GM12874 (cell line): ENCODE measurements at regions not wholly inside any gene's neighbourhood (a gene's known extent, or its start where the extent isn't known, plus 50 kb on each side); places are given as distances from the start of the nearest gene placed in this dataset.

Experiments
- TF ChIP-seq, protein P1 (sequence below): IDR thresholded peaks from 2 replicates; pipeline ENCODE4 v1.5.1; 2011; ENCODE audit warnings: low read depth, mild to moderate bottlenecking, control low read depth, low read length, moderate library complexity; ENCODE audit not compliant: insufficient read depth

DNA sequence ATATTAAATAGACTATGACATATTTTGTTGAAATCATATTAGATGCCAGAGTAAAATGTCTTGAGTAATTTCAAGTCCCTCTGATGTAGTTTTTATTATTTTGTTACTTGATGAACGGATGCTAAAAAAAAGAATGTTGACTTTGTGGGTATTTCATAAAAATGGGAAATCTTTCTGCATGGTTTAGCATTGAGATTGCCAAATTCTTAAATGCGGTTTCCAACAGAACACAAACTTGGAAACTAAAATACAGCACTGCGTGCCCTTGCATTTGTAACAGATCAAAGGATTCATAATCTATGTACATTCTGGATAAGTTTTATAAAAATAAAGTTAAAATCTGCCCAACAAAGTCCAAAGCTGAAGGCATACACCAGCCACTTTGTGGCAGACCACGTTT lies 425.5 kb upstream of the DAB2 start:
- TF ChIP-seq, protein P1, sequence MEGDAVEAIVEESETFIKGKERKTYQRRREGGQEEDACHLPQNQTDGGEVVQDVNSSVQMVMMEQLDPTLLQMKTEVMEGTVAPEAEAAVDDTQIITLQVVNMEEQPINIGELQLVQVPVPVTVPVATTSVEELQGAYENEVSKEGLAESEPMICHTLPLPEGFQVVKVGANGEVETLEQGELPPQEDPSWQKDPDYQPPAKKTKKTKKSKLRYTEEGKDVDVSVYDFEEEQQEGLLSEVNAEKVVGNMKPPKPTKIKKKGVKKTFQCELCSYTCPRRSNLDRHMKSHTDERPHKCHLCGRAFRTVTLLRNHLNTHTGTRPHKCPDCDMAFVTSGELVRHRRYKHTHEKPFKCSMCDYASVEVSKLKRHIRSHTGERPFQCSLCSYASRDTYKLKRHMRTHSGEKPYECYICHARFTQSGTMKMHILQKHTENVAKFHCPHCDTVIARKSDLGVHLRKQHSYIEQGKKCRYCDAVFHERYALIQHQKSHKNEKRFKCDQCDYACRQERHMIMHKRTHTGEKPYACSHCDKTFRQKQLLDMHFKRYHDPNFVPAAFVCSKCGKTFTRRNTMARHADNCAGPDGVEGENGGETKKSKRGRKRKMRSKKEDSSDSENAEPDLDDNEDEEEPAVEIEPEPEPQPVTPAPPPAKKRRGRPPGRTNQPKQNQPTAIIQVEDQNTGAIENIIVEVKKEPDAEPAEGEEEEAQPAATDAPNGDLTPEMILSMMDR = no peak

DNA sequence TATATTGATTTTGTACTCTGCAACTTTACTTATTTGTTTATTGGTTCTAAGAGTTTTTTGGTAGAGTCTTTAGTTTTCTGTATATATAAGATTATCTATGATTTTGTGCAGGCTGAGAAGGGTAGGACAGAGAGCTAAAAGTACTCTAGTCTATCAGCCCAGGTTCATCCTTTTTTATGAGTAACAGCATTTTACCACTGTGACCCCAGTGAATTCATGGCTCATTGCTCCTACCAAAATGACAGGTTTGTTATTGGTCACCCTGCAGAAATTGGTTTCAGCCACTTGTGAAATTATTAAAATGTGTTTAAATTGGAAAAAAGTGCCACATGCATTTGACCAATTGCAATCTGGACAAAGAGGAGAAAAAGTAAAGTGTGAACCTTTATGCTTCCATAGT lies 421.4 kb upstream of the DAB2 start:
- TF ChIP-seq, protein P1 = no peak

DNA sequence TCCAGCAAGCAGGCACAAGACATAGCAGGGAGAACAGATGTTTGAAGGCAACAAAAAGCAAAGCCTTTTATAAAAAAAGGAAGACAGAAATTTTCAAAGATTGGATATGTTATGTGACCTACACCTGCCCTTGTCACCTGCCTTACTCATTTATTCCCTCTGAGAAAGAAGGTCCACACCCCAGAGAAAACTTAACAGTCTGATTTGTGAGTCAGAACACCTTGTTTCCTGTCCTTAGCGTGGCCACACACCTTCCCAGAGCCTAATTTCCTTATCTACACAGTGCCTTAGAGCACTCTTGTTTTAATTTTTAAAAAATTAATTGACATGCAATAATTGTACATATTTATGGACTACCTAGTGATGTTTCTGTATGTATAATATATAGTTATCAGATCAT lies 419.0 kb upstream of the DAB2 start:
- TF ChIP-seq, protein P1 = no peak

DNA sequence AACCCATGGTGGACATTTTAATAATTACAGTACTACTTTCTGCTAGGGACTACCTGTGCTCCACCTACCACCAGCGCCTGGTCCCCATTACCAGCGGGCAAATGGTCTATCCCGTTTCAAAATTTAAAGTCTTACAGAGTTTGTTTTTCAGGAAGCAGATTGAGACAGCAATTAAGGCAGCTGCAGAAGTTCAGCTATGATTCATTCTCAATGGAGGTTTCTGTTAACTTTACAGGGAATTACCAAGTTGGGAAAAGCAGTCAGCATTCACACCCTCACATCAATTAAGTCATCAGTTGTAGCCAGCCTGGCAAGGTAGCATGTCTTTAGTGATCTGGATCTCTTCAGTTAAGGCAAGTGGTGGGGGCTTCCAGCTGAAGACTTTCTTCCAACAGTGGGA lies 410.6 kb upstream of the DAB2 start:
- TF ChIP-seq, protein P1 = no peak

DNA sequence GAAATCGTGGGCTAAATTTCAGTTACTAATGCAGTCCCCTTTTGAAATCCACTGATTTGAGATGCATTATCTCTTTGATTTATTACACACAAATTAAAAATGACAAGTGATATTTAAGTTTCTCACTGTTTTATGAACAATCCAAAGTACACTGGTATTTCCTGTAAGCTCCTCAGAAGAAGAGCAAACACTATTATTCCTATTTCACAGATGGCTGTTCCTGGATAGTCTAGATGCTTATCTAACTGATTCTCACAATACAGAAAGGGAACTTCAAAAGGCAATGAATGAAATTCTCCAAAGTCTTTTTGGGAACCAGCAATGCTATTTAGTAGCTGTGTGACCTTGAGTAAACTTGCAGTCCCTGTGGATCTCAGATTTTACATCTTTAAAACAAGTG lies 404.7 kb upstream of the DAB2 start:
- TF ChIP-seq, protein P1 = no peak

DNA sequence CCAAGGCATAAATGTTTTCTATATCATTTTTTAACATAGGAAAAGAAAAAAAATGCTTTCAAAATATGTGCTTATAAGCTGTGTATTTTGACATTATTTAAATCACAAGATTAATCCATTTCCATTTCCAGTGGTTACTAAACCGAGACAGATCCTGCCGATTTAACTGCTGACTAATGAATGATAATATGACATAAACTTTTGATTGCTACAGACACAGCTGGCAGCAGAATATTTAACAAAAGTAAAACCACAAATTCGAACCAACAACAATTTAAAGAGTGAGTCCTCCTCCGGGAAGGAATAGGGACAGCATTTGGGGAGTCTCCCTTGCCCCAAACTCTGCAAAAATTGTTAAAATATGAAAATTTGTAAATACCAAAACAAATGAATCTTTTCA lies 401.3 kb upstream of the DAB2 start:
- TF ChIP-seq, protein P1 = no peak

DNA sequence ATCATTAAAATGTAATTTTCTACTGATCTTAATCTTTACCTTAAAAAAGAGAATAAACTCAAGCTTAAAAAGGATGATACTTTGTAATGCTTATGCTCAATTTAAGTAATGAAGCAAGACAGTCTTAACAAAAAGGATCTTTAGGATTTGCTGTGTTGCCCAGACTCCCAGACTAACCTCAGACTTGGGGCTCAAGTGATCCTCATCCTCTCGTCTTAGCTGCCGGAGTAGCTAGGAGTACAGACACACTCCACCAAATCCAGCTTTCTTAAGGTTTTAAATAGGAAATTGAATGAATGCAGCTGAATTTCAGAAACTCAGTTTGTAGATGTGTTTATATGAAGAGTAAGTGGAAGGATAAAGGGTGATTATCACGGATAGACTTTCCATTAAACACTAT lies 400.5 kb upstream of the DAB2 start:
- TF ChIP-seq, protein P1 = no peak

DNA sequence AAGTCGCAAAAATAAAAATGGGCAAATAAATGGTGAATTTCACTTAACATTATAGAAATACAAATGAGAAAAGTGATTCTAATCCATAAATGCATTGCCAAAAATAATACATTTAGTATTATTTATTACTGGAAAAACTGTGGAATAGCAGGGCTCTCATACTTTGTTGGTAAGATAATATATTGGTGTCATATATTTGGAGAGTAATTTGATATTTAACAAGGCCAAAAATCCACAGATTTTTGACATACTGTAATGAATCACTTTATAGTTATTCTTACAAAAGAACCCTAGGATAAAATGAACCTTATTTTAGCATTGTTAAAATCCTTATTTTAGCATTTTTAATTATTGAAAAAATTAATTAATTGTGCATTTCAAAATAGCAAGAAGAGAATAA lies 397.2 kb upstream of the DAB2 start:
- TF ChIP-seq, protein P1 = no peak
